Activated CD8-positive, alpha-beta memory T cell treated with anti-CD3 and anti-CD28 coated beads for 36 hours (primary cell): ENCODE measurements at regions not wholly inside any gene's neighbourhood (a gene's known extent, or its start where the extent isn't known, plus 50 kb on each side); places are given as distances from the start of the nearest gene placed in this dataset.
"Not testable (repeated sequence)": the region's sequence is repeated elsewhere in the genome, so short reads cannot be mapped to it uniquely, and the experiment has no call there.

Source experiments
- CTCF ChIA-PET: fragments of 350-600 bp; sonication (Branson Sonifier 250); formaldehyde crosslinking; loops from one replicate; lab custom pipeline; 2021; ENCODE audit warnings: antibody characterized with exemption; lab: Charles Lee
- POLR2A ChIA-PET: fragments of 350-600 bp; sonication (Branson Sonifier 250); formaldehyde crosslinking; loops from one replicate; lab custom pipeline; 2021; ENCODE audit warnings: antibody characterized with exemption; lab: Charles Lee

- POLR2A ChIA-PET = no interaction called here
- CTCF ChIA-PET = no interaction called here
Measured at GRCh38 chr3:10716964-10717363, 99.1 kb upstream of the SLC6A11 start.

GRCh38 chr3:10717756-10718155 lies 98.3 kb upstream of the SLC6A11 start:
- ChIA-PET CTCF (no interaction called here), POLR2A (no interaction called here)

GRCh38 chr3:10721101-10721500 lies 94.9 kb upstream of the SLC6A11 start:
- POLR2A ChIA-PET = no interaction called here
- CTCF ChIA-PET = no interaction called here

- ChIA-PET POLR2A (no interaction called here), CTCF (interaction anchor here (0.9 kb wide), 1 partner anchor 16 kb away, joined by 3 read pairs; no protein-coding TSS in a partner anchor)
Measured at GRCh38 chr3:10722911-10723310, 93.1 kb upstream of the SLC6A11 start.

GRCh38 chr3:10723991-10724390 lies 92.0 kb upstream of the SLC6A11 start:
- POLR2A ChIA-PET = no interaction called here
- CTCF ChIA-PET = no interaction called here

GRCh38 chr3:10725067-10725466 lies 91.0 kb upstream of the SLC6A11 start:
- CTCF ChIA-PET = no interaction called here

GRCh38 chr3:10725846-10726245 lies 90.2 kb upstream of the SLC6A11 start:
- POLR2A ChIA-PET = no interaction called here
- CTCF ChIA-PET = no interaction called here

More at GRCh38 chr3:10725067-10725466, 91.0 kb upstream of the SLC6A11 start:
- POLR2A ChIA-PET = no interaction called here

GRCh38 chr3:10726787-10727186 lies 89.2 kb upstream of the SLC6A11 start:
- POLR2A ChIA-PET = no interaction called here
- CTCF ChIA-PET = no interaction called here

- ChIA-PET CTCF (no interaction called here), POLR2A (no interaction called here)
Measured at GRCh38 chr3:10729439-10729838, 86.6 kb upstream of the SLC6A11 start.

- POLR2A ChIA-PET = no interaction called here
- CTCF ChIA-PET = interaction anchor here (0.6 kb wide), 1 partner anchor 242 kb away, joined by 4 read pairs; no protein-coding TSS in a partner anchor
Measured at GRCh38 chr3:10732292-10732691, 83.7 kb upstream of the SLC6A11 start.

- CTCF ChIA-PET = no interaction called here
Measured at GRCh38 chr3:10733297-10733696, 82.7 kb upstream of the SLC6A11 start.

GRCh38 chr3:10736444-10736843 lies 79.6 kb upstream of the SLC6A11 start:
- POLR2A ChIA-PET, CTCF ChIA-PET: not testable (repeated sequence)

More at GRCh38 chr3:10733297-10733696, 82.7 kb upstream of the SLC6A11 start:
- POLR2A ChIA-PET = no interaction called here

- POLR2A ChIA-PET = interaction anchor here (1.4 kb wide), 1 partner anchor 46 kb away, joined by 5 read pairs; no protein-coding TSS in a partner anchor
- CTCF ChIA-PET = interaction anchor here (0.9 to 2.1 kb wide), 9 partner anchors 15 to 416 kb away, joined by 3 to 11 read pairs (median 5); no protein-coding TSS in a partner anchor
Measured at GRCh38 chr3:10737785-10738184, 78.2 kb upstream of the SLC6A11 start.

- POLR2A ChIA-PET = interaction anchor here (1.4 kb wide), 1 partner anchor 45 kb away, joined by 5 read pairs; no protein-coding TSS in a partner anchor
Measured at GRCh38 chr3:10738688-10739372, 77.2 kb upstream of the SLC6A11 start.

GRCh38 chr3:10740954-10741353 lies 75.1 kb upstream of the SLC6A11 start:
- ChIA-PET POLR2A (no interaction called here), CTCF (interaction anchor here (0.8 to 1.4 kb wide), 3 partner anchors 8 to 396 kb away, joined by 3 to 4 read pairs (median 3); no protein-coding TSS in a partner anchor)

More at GRCh38 chr3:10738688-10739372, 77.2 kb upstream of the SLC6A11 start:
- CTCF ChIA-PET = interaction anchor here (0.6 to 2.1 kb wide), 17 partner anchors 9 to 1215 kb away, joined by 3 to 11 read pairs (median 3); no protein-coding TSS in a partner anchor

- CTCF ChIA-PET = interaction anchor here (1.4 kb wide), 1 partner anchor 397 kb away, joined by 3 read pairs; no protein-coding TSS in a partner anchor
- POLR2A ChIA-PET = no interaction called here
Measured at GRCh38 chr3:10741891-10742671, 73.9 kb upstream of the SLC6A11 start.

GRCh38 chr3:10743366-10744097 lies 72.5 kb upstream of the SLC6A11 start:
- POLR2A ChIA-PET = no interaction called here
- CTCF ChIA-PET = no interaction called here

GRCh38 chr3:10744098-10744465 lies 71.9 kb upstream of the SLC6A11 start:
- CTCF ChIA-PET = no interaction called here
- POLR2A ChIA-PET = no interaction called here

GRCh38 chr3:10745392-10745791 lies 70.6 kb upstream of the SLC6A11 start:
- ChIA-PET CTCF (no interaction called here), POLR2A (no interaction called here)

GRCh38 chr3:10746001-10746400 lies 70.0 kb upstream of the SLC6A11 start:
- POLR2A ChIA-PET = no interaction called here
- CTCF ChIA-PET = no interaction called here
